Stomach (tissue), 8 donors: ENCODE measurements at regions not wholly inside any gene's neighbourhood (a gene's known extent, or its start where the extent isn't known, plus 50 kb on each side); places are given as distances from the start of the nearest gene placed in this dataset.

ENCODE experiments used
- DNase-seq, 2 donors: peaks; one replicate each; pipeline versions ENCODE4 v3.0.0 to v3.0.0-alpha.2; 2013 to 2019
- H3K27ac ChIP-seq, 5 donors: fragments of 200-600 bp in 4 of 5; sonication (generic) in 4 of 5; one replicate each; pipeline ENCODE4 v1.5.1; 2013 to 2019; ENCODE audit warnings: mild to moderate bottlenecking in 1 of 5, moderate library complexity in 1 of 5
- H3K27me3 ChIP-seq, 3 donors: fragments of 200-600 bp; sonication (generic); one replicate each; pipeline ENCODE4 v1.5.1; 2017 to 2019; ENCODE audit warnings: mixed run types in 1 of 3
- H3K36me3 ChIP-seq, 4 donors: fragments of 200-600 bp; sonication (generic); 1 replicate in 3 of 4; 2 replicates in 1 of 4; pipeline ENCODE4 v1.5.1; 2016 to 2019
- H3K4me1 ChIP-seq, 4 donors: fragments of 200-600 bp; sonication (generic); one replicate each; pipeline ENCODE4 v1.5.1; 2016 to 2019
- H3K4me3 ChIP-seq, 4 donors: fragments of 200-600 bp; sonication (generic) in 3 of 4; one replicate each; pipeline ENCODE4 v1.5.1; 2016 to 2019; ENCODE audit warnings: mild to moderate bottlenecking in 1 of 4
- H3K9me3 ChIP-seq, 4 donors: fragments of 200-600 bp; sonication (generic); one replicate each; pipeline ENCODE4 v1.5.1; 2016 to 2019
- CTCF ChIP-seq, 7 experiments: fragments of 450-650 bp in 4 of 7; fragments of 200-600 bp in 3 of 7; sonication (generic) in 3 of 7; IDR thresholded peaks; one replicate each; pipeline ENCODE4 v1.5.1; 2016 to 2019; ENCODE audit warnings: antibody characterized with exemption in 7 of 7, control low read depth in 2 of 7, mild to moderate bottlenecking in 1 of 7
- EP300 ChIP-seq: sonication (generic); formaldehyde crosslinking; IDR thresholded peaks from one replicate; pipeline ENCODE4 v1.6.1; 2017; ENCODE audit warnings: antibody characterized with exemption
- POLR2A ChIP-seq, 4 donors: fragments of 450-650 bp; IDR thresholded peaks; one replicate each; pipeline ENCODE4 v1.6.1; 2016; ENCODE audit warnings: antibody characterized with exemption in 4 of 4, control low read depth in 2 of 4, mild to moderate bottlenecking in 1 of 4, moderate library complexity in 1 of 4
- POLR2AphosphoS5 ChIP-seq, 3 donors: sonication (generic); formaldehyde crosslinking; IDR thresholded peaks; one replicate each; pipeline ENCODE4 v1.6.1; 2016; ENCODE audit warnings: antibody characterized with exemption in 3 of 3
- WGBS, 5 donors: extraction: QIAGEN DNeasy Blood & Tissue Kit in 3 of 5; methylation state at CpG; one replicate each; pipeline versions ENCODE4 v1.1.5 to v1.1.7; 2013 to 2018; 5-methylcytosine and 5-hydroxymethylcytosine counted together
- intact Hi-C: fragments of 100-400 bp; cut with DNase I; formaldehyde crosslinking; loops from one replicate; pipeline ENCODE4 v1.15.1; 2023; ENCODE audit warnings: low total_unique reads
- donor health status: healthy with polysubstance abuse.
- donor health status: Bipolar disorder and iron deficiency.
- donor health status: healthy.

GRCh38 chr21:16509476-16509875, 779.7 kb downstream of the USP25 start:
- Histone ChIP-seq H3K9me3 (no peaks in the 10 kb centered on the region), H3K4me1 (no peaks in the 10 kb centered on the region), H3K4me3 (no peak overlapping the region), H3K27ac (no peak overlapping the region), H3K36me3 (no peaks in the 10 kb centered on the region), H3K27me3 (no peaks in the 10 kb centered on the region)
- intact Hi-C loops = no loop called here
- peak in 1 of 2 donors; percentile 19 for DNase-seq
- TF ChIP-seq CTCF (IDR thresholded peaks at IDR 0.05) = no peak
- no peak for TF ChIP-seq POLR2AphosphoS5 (IDR thresholded peaks at IDR 0.05)
- TF ChIP-seq EP300 = no peak
- TF ChIP-seq POLR2A (IDR thresholded peaks at IDR 0.05) = no peak
- 65 to 90% (median 81%) methylated on average over 3 of the region's 3 CpGs for WGBS, 5 donors

- no peak overlapping the region for H3K27ac ChIP-seq
- no peaks in the 10 kb centered on the region for H3K27me3 ChIP-seq
- TF ChIP-seq CTCF (IDR thresholded peaks at IDR 0.05) = no peak
- TF ChIP-seq EP300 = no peak
- TF ChIP-seq POLR2A (IDR thresholded peaks at IDR 0.05) = no peak
- TF ChIP-seq POLR2AphosphoS5 (IDR thresholded peaks at IDR 0.05) = no peak
- H3K4me3 ChIP-seq = no peak overlapping the region
- H3K36me3 ChIP-seq = no peaks in the 10 kb centered on the region
- H3K4me1 ChIP-seq = no peaks in the 10 kb centered on the region
- DNase-seq = no peak
- no peaks in the 10 kb centered on the region for H3K9me3 ChIP-seq
- intact Hi-C loops = no loop called here
- 90 to 98% (median 93%) methylated on average over 2 of the region's 2 CpGs for WGBS, 5 donors
Observed at GRCh38 chr21:16514316-16514715, 784.5 kb downstream of the USP25 start.

GRCh38 chr21:16517383-16517782, 787.6 kb downstream of the USP25 start:
- intact Hi-C loops = no loop called here
- Histone ChIP-seq H3K27me3 (no peaks in the 10 kb centered on the region), H3K4me3 (no peak overlapping the region), H3K27ac (no peak overlapping the region), H3K36me3 (no peaks in the 10 kb centered on the region), H3K9me3 (no peaks in the 10 kb centered on the region), H3K4me1 (no peaks in the 10 kb centered on the region)
- WGBS, 5 donors = 94 to 100% (median 100%) methylated on average over 1 of the region's 1 CpG
- DNase-seq = no peak
- TF ChIP-seq EP300 = no peak
- no peak for TF ChIP-seq POLR2A (IDR thresholded peaks at IDR 0.05)
- TF ChIP-seq POLR2AphosphoS5 (IDR thresholded peaks at IDR 0.05) = no peak
- TF ChIP-seq CTCF (IDR thresholded peaks at IDR 0.05) = no peak

GRCh38 chr21:16519036-16519435, 789.3 kb downstream of the USP25 start:
- TF ChIP-seq CTCF (IDR thresholded peaks at IDR 0.05) (no peak), EP300 (no peak), POLR2AphosphoS5 (IDR thresholded peaks at IDR 0.05) (no peak), POLR2A (IDR thresholded peaks at IDR 0.05) (no peak)
- H3K36me3 ChIP-seq = no peaks in the 10 kb centered on the region
- H3K27ac ChIP-seq = no peak overlapping the region
- H3K4me3 ChIP-seq = no peak overlapping the region
- H3K27me3 ChIP-seq = no peaks in the 10 kb centered on the region
- intact Hi-C loops = no loop called here
- peaks cover 0 to 4% (median 0%) of the 10 kb centered on the region in 4 donors for H3K4me1 ChIP-seq
- no peaks in the 10 kb centered on the region for H3K9me3 ChIP-seq
- WGBS, 5 donors = 72 to 98% (median 91%) methylated on average over 2 of the region's 2 CpGs
- no peak for DNase-seq
